HG02852 (cell line): ENCODE measurements at regions not wholly inside any gene's neighbourhood (a gene's known extent, or its start where the extent isn't known, plus 50 kb on each side); places are given as distances from the start of the nearest gene placed in this dataset.
A peak's percentile ranks its signal among the peaks of the same experiment; 100 is the strongest.
"Not testable (repeated sequence)": the region's sequence is repeated elsewhere in the genome, so short reads cannot be mapped to it uniquely, and the experiment has no call there.

Source experiments
- ATAC-seq: cut with Tn5 transposase; IDR thresholded peaks from one replicate; pipeline ENCODE4 v1.9.1; 2021; ENCODE audit warnings: mild to moderate bottlenecking, moderate library complexity; ENCODE audit not compliant: unreplicated experiment

- no peak for ATAC-seq
These were observed 164.1 kb upstream of the KCNQ5 start for GRCh38 chr6:72457738-72458137.

GRCh38 chr6:72458521-72458920 lies 163.3 kb upstream of the KCNQ5 start:
- no peak for ATAC-seq

GRCh38 chr6:72461144-72461543 lies 160.7 kb upstream of the KCNQ5 start:
- no peak for ATAC-seq

- no peak for ATAC-seq
These were observed 157.6 kb upstream of the KCNQ5 start for GRCh38 chr6:72464246-72464645.

GRCh38 chr6:72464791-72465691 lies 156.8 kb upstream of the KCNQ5 start:
- no peak for ATAC-seq

GRCh38 chr6:72466471-72466870 lies 155.4 kb upstream of the KCNQ5 start:
- ATAC-seq = no peak

- no peak for ATAC-seq
These were observed 154.8 kb upstream of the KCNQ5 start for GRCh38 chr6:72466971-72467566.

- ATAC-seq = not testable (repeated sequence)
These were observed 152.4 kb upstream of the KCNQ5 start for GRCh38 chr6:72469406-72469983.

GRCh38 chr6:72476051-72476450 lies 145.8 kb upstream of the KCNQ5 start:
- ATAC-seq = no peak

- ATAC-seq = no peak
These were observed 145.2 kb upstream of the KCNQ5 start for GRCh38 chr6:72476646-72477045.

GRCh38 chr6:72495441-72495840 lies 126.4 kb upstream of the KCNQ5 start:
- ATAC-seq = no peak

- ATAC-seq = no peak
These were observed 124.7 kb upstream of the KCNQ5 start for GRCh38 chr6:72497186-72497585.

GRCh38 chr6:72500669-72501068 lies 121.2 kb upstream of the KCNQ5 start:
- ATAC-seq = no peak

- no peak for ATAC-seq
These were observed 117.5 kb upstream of the KCNQ5 start for GRCh38 chr6:72504406-72504805.

GRCh38 chr6:72505446-72505845 lies 116.4 kb upstream of the KCNQ5 start:
- no peak for ATAC-seq

- ATAC-seq = no peak
These were observed 102.0 kb upstream of the KCNQ5 start for GRCh38 chr6:72519871-72520270.

- no peak for ATAC-seq
These were observed 100.2 kb upstream of the KCNQ5 start for GRCh38 chr6:72521684-72522083.

GRCh38 chr6:72522735-72523141 lies 99.1 kb upstream of the KCNQ5 start:
- peak; percentile 55 for ATAC-seq

- ATAC-seq = no peak
These were observed 97.7 kb upstream of the KCNQ5 start for GRCh38 chr6:72524011-72524645.

GRCh38 chr6:72525821-72526510 lies 95.9 kb upstream of the KCNQ5 start:
- ATAC-seq = no peak

- no peak for ATAC-seq
These were observed 91.7 kb upstream of the KCNQ5 start for GRCh38 chr6:72530152-72530551.
